GM19238 (cell line): ENCODE measurements at regions not wholly inside any gene's neighbourhood (a gene's known extent, or its start where the extent isn't known, plus 50 kb on each side); places are given as distances from the start of the nearest gene placed in this dataset.

Experiments
- DNase-seq: peaks from one replicate; pipeline ENCODE4 v3.0.0; 2011; ENCODE audit warnings: low spot score; ENCODE audit not compliant: insufficient read length

DNA sequence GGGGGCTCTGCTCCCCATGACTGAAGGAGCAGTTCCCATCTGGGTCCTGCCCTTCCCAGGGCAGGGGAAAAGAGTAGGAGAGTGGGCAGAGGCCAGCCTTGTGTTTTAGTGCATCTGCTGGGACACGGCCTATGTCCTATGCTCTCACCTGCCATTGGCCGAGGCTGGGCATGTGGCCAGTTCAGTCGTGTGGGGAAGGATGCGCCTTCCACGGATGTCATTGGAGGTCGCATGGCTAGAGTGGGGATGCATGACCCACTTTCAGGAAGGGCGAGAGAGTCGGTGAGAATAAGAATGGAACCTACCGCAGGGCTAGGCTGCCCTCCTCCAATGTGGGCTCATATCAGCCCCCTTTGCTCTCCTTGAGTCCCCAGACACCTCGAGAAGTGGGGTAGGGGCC lies 70.9 kb upstream of the HAAO start:
- DNase-seq: no peak

DNA sequence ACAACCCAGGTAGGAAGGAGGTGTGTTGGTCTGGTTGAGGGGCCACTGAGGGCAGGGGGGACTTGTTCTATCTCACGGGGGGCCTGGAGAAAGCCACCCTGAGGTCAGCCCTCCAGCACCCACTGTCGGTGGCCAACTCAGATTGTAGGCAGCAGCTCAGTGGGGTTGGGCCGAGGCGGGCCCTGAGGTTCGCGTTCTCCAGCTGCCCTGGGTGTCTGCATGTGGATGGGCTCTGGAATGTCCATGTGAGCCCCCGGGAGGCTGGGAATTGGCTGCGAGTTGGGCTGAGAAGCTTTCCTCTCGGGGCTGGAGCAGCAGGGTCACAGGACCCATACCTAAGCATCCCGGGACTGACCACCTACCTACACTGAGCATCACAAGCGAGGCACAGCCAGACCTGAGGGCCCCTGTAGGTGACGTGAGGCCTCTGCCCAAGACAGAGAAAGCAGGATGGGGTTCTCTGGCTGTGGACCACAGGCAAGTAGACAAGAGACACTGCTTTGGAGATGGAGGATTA lies 70.3 kb upstream of the HAAO start:
- DNase-seq: no peak

DNA sequence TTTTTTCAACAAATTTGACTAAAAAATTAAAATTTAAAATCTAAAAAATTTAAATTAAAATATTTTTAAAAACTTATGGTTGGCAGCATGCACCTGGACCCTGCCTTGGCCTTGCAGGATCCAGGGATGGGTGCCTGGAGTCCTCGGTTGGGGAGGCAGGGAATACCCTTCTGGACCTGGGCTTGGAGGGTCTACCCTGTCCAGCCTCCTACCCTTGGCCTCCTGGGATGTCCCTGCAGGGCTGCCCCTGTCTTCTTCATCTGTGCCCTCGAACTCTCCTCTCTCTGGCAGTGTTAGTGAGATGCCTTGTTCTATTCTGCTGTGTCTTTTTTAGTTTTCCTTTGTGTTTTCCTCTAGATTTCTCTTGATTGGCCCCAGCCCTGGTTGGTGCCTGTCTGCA lies 68.9 kb upstream of the HAAO start:
- DNase-seq: no peak

DNA sequence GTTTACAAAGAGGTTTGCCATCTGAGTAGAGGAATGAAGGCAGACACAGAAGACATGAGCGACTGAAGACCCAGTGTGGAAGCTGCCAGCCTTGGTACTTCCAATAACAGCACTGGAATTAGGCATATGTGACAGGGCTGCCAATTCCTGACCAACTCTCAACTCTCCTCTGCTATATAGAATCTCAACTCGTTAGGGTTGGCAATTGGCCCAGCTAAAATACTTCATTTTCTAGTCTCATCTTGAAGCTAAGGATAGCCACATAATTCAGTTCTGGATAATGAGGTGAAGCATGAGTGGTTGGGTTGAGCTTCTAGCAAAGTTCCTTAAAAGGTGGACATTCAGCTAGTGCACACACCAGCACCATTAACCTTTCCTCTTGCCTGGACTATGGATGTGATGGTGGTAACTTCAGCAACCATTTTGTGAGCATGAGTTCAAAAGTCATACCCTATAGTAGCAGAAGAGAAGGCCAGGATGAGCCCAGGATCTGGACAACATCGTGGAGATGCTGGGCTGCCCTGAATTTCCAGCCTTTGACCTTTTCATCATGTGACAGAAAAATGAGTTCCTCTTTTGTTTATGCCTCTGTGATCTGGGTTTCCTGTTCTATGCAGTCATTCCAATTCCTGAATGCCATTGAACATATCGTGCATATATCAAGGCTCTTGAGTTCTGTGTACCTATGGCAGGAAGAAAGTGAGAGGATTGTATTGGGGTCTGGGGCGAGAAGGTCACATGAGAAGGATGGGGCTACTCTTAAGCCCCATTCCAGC lies 68.1 kb upstream of the HAAO start:
- no peak for DNase-seq

DNA sequence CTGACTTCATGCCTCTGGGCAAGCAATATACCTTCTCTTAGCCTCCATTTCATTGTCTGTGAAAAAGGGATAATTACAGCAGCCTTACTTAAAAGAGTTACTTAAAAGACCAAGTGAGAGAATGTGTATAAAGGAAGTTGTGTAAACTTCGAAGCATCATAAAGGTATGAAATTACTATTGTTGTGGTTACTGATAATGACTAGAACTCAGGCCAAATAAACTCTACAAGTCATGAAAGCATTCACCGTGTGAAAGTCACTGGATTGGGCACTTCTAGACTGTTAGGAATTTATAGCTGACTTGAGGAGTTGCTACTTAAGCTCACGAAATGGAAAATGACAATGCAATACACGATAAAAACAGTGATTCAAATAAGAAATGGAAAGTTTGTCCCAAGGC lies 67.4 kb upstream of the HAAO start:
- DNase-seq: no peak

DNA sequence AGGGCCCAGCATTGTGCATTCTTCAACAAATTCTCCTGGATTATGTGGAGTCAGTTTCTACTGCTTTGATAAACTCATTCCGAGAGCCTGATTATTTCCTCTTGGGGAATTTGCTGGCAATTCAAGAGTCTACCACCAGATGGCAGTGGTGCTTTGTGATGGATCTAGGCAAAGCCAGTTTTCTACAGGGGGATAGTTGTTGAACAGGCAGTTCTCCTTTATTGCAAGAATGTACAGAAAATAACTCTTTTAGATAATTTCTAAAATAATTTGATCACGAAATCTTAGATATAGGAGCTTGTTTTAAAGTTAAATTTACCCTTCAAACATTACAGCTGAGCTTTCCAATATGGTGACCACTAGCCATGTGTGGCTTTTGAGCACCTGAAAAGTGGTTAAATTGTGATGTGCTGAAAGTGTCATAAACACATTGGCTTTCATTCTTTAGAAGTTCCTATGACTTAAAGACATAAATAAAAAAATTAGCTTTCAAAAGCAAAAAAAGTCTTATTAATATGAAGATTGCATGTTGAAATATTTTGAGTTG lies 66.7 kb upstream of the HAAO start:
- peak; percentile 63 for DNase-seq

DNA sequence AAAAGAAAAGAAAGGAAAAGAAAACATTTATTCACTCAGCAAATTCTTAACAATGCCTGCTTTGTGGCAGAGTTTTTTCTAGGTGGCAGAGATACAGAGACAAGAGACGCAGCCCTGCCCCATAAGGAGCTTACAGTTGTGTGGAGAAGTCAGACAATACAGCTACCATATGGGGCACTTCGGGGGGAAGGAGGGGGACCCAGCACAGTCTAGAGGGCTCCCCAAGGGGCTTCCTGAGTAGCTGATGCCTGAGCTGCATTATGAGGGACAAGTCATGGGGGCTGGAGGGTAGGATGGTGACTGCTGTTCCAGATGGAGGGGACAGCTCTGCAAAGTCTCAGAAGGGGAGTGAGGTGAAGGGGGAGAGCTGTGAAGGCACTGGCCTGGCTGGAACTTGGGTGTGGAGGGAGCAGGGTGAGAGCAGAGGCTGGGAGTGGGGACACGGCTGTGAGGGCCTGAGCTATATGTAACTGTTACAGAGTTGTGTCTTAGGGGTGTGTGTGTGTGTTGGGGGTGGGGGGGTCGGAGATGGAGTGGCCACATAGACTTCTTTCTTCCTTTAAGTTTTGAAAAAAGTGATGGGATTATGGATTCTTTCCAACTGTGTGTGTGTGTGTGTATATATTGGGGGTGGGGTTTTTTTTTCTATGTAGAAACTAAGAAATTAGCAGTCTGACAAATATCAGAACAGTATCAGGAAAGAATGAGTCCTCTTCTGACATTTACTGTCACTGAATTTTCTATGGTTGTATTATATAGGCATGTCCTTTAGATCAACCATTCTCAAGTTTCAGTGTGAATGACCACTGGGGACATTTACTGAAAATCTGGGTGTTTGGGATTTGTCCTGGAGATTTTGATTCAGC lies 66.0 kb upstream of the HAAO start:
- DNase-seq: no peak

DNA sequence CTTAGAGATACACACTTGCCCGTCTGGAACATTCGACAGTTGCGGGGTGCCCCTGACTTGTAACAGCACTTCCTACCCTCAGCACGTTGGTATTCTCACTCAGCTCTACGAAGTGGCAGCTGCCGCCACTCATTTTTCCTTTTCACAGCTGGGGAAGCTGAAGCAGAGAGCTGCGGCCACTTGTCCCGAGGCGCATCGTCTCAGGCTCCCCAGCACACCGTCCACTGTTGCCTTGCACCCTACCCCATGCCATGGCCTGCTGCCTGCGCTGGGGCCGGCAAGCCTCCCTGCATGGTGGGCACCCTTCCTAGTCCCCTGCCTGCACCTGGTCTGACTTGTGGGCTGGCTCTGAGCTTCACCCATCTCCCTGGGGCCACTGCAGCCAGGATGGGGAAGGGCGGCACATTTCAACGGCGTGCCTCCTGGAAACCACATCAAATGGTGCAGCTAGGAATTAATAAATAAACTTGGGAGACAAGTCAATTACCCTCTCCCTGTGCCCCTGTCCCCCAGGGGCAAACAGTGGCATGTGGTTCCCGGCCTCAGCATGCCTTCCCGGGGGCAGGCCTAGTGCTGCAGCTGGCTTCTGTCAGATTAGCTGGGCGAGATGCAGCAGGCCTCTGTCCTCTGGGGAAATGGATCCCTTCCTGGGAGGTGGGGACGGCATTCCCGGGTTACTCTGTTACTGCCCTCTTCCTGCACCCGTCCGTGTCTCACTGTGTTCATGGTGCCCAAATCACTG lies 64.7 kb upstream of the HAAO start:
- no peak for DNase-seq

DNA sequence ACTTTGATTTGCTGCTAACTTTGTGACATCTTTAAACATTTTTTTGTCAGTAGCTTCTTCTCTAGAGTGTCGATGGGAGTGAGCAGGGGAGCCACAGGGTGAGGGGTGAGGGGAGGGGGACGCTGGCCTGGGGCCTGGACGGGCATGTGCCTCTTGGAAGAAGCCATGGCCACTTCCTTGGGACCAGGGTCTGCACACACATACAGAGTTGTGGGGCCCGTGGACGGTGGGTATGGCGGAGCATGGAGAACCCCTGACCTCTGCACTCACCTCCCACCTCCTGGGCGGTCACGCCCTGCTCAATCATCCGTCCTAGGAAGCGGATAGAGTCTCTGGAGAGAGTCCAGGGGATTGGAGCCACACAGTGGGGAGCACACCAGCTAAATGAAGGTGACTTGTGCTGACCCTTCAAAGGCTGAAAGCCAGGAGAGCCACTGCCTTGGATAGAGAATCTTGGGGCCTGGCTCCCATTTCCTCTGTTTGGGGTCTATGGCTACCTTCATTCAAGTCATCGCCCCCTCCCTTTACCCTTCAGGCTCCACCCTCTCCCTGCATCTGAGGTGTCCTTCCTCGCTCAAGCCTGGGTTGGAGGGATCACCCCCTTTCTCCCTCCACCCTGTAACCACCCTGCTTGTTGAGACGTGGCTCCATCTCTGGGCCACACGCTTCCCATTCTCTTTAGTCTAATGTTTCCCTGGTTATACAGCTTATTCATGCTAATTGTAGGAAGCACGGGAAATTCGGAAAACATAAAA lies 63.9 kb upstream of the HAAO start:
- DNase-seq: no peak

DNA sequence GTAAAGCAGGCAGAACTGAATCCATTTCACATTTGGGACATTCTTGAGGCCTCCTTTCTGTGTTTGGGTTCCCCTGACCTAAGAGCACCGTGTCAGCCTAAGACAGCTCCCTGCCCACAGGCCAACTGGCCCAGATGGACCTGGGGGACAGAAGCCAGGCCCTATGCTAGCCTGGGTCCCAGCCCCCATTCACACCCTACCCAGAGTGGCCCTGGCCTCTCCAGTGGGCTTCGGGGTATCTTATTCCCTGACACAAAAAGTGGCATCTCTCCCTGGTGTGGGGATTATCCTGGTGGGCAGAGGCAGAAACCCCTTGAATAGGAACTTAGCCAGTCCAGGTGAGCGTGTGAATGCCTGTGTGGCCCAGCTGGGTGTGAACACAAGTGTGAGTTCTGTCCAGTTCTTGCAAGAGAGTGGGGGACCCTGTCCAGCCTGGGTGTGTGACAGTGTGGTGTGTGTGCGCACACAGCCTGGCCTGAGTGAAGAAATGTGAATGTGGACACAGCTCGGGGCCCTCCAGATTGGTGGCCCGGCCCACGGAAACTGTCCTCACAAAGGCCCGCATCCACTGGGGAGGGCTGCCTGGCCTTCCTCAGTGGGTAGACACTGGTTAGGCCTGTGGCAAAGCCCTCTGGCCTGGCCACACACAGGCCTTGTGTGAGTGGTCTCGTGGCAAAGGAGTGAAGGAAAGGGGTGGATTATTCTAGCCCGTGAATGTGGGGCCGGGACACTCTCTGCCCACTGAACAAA lies 63.0 kb upstream of the HAAO start:
- DNase-seq: no peak

DNA sequence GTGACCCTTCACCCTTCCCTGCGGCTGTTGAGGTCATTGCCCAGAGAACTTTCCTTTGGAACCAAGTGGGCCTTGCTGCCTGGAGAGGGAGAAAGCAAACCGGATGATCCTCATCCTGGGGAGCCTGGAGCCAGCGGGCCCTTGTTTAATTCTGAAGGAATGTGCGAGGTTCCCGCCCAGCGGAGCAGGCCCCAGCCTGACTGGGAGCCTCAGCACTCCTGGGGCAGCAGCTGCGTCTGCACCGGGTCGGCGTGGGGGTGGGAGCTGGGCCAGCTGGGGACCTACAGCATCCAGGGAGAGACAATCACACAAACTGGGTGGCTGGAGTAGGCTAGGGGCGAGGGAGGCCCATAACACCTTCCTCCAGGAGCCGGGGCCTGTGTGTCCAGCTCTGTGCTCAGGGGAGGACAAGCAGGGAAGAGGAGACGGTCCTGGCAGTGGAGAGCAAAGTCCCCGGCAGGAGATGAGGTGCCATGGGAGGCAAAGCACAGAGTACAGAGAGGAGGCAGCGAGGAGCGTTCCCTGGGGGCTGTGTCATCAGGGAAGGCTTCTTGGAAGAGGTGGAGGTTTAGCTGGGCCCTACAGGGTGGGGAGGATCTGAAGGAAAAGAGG lies 61.9 kb upstream of the HAAO start:
- DNase-seq: no peak

DNA sequence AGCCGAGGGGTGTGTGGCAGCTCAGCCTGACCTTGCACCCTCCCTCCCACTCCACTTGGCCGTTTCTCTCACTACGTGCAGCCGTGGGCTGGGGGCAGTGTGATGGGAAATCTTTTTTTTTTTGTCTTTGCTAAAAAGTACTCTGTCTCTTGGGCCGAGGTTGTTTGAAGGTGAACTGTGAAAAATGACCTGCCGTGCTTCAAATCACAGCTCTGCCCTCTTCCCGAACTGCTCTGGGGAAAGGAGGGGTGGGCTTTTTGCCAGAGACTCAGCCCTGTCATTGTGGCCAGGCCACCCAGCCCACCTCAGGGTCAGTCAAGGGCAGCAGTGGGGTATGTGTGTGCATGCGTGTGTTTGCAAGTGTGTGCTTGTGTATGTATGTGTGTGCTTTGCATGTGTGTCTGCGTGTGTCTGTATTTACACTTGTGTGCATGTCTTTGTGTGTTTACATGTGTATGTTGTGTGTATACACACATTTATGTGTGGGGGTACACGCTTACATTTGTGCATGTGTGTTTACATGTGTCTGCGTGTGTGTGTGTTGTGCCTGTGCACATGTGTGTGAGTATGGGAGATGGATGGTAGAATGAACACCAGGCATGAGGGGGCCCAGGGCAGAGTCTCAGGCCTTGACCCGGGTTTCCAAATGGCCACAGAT lies 61.3 kb upstream of the HAAO start:
- DNase-seq: no peak

DNA sequence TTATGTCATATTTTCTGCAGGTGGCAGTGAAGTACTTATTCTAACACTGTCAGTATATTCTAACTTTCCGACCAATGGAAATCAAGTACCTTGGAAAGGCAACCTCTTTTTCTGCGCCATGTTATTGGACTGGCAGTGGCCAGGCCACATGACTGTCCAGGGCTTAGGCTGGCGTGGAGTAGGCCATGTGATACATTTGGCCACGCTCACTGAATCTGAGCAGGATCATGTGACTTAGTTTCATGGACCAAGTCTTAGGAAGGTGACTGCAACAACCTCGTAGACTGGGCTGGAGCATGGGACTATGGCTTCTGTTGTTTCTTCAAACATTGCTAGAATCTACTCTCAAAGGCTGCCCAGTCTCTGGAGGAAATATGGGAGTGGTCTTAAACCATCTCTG lies 60.4 kb upstream of the HAAO start:
- no peak for DNase-seq

DNA sequence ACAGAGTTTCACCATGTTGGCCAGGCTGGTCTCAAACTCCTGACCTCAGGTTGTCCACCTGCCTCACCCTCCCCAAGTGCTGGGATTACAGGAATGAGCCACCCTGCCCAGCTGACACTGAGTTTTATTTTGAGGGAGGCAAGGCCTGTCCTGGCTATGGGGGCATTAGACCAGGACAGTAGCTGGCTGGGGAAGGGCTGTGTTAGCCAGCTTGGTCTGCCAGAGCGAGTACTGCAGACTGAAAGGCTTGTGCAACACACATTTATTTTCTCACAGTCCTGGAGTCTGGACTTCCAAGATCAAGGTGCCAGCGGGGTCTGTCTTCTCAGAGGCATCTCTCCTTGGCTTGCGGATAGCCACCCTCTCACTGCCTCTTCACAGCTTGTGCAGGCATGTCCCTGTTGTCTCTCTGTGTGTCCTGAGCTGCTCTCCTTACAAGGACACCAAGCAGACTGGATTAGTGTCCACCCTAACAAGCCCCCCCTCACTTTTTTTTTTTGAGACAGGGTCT lies 59.4 kb upstream of the HAAO start:
- DNase-seq: no peak

DNA sequence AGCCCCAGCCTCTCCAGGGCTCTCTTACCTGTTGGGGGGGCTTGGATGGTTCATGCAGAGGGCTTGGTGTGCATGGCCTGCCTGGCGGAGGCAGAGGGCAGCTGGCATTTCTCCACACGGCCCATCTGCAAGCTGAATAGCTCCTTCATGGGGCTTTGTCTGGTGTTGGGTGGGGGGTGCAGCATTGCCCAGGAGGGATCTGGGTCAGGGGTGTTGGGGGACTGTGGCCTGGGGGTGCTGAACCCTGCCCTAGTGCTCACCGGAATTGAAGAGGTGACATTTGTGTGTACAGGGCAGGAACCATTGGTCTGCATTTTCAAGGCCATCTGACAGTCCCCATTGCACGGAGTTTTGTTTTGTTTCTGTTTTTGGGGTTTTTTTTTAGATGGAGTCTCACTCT lies 58.8 kb upstream of the HAAO start:
- DNase-seq: no peak

DNA sequence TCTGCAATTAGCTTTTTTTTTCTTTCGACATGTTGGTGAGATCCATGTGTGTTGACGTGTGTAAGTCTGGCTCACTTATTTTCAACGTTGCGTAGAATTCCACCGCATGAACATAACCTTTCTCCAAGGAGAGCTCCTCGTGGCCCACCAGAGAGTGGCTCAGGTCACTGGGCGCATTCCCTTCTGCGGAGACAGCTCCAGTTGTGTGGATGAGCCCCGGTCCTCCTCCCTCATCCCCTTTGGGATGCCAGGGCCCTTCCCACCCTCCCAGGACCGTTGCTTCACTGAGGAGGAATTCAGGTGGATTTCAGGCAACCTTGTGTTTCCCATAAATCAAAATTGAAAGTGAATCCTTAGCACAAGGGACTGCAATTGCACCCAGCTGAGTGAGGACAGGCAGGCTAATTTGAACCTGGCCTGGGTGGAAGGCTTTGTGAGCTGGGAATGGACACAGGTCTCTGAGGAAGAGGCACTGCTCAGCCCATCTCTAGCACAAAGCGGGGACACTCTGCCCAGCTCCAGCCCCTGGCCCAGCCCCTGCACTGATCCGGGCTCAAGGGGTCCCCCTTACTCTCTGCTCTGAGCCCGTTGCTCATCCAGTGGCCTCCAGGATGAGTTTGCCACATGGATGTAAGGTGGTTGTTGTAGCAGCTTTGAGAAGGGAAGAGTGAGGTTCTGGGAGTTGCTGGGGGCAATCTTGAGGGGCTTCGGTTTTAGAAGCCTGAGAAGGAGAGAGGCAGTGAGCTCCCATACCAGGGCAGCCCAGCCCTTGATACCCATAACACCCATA lies 57.8 kb upstream of the HAAO start:
- no peak for DNase-seq

DNA sequence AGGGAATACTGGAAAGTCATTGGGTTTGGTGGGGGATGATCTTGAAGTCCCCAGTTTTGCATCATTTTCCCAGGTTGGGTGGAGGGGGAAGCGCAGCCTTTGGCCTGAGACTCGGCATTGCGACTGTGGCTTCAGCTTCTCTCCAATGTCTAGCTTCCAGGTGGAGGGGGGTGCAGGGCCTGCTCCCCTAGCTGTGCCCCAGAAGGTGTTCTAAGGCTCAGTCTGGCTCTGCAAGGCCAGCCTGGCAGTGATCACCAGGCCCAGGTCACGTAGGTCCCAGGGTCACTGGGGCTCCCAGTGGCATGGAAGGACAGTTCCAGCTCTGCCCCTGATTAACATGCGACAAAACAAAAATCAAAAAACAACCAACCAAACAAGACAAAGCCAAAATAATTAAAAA lies 56.9 kb upstream of the HAAO start:
- DNase-seq: no peak

DNA sequence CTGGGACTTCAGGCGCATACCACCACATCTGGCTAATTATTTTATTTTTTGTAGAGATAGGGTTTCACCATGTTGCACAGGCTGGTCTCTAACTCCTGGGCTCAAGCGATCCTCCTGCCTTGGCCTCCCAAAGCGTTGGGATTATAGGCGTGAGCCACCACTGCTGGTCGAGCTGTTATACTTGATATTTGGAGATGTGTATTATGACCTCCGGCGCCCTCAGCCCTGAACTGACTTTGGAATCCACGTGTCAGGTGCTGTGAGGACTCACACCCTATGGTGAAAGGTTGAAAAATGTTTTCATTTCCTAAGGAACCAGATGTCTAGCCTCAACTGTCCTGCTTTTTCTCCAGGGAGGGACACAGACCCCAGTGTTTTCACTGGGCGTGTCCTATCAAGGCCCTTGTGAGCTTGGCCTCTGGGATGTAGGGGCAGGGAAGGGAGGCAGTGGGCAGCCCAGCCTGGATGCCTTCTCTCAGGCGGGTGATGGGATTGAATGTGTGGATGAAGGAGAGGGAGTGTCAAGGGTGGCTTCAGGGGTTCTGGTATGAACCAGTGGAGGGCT lies 56.4 kb upstream of the HAAO start:
- no peak for DNase-seq
